GM19397 (cell line): ENCODE measurements at regions not wholly inside any gene's neighbourhood (a gene's known extent, or its start where the extent isn't known, plus 50 kb on each side); places are given as distances from the start of the nearest gene placed in this dataset.

Experiments
- ATAC-seq: cut with Tn5 transposase; IDR thresholded peaks from one replicate; pipeline ENCODE4 v1.9.1; 2021; ENCODE audit warnings: mild to moderate bottlenecking, moderate library complexity; ENCODE audit not compliant: unreplicated experiment

GRCh38 chr20:21583486-21584168 is 69.8 kb upstream of the NKX2-2 start:
- no peak for ATAC-seq

GRCh38 chr20:21577551-21577950 is 63.7 kb upstream of the NKX2-2 start:
- ATAC-seq, result no peak

- ATAC-seq, result no peak
Measured at GRCh38 chr20:21575981-21576740, 62.3 kb upstream of the NKX2-2 start.

GRCh38 chr20:21575167-21575566 is 61.3 kb upstream of the NKX2-2 start:
- no peak for ATAC-seq

- no peak for ATAC-seq
Measured at GRCh38 chr20:21574443-21574842, 60.6 kb upstream of the NKX2-2 start.

- ATAC-seq, result no peak
Measured at GRCh38 chr20:21573259-21573658, 59.4 kb upstream of the NKX2-2 start.

- no peak for ATAC-seq
Measured at GRCh38 chr20:21571841-21572690, 58.2 kb upstream of the NKX2-2 start.

GRCh38 chr20:21570285-21570992 is 56.6 kb upstream of the NKX2-2 start:
- no peak for ATAC-seq

GRCh38 chr20:21569586-21569985 is 55.7 kb upstream of the NKX2-2 start:
- no peak for ATAC-seq

- ATAC-seq, result no peak
Measured at GRCh38 chr20:21564127-21564773, 50.4 kb upstream of the NKX2-2 start.
